Ovary (tissue), 7 donors: ENCODE measurements at regions not wholly inside any gene's neighbourhood (a gene's known extent, or its start where the extent isn't known, plus 50 kb on each side); places are given as distances from the start of the nearest gene placed in this dataset.

Experiments
- DNase-seq, 5 donors: peaks; one replicate each; pipeline ENCODE4 v3.0.0-alpha.2; 2019 to 2020
- H3K27ac ChIP-seq, 2 donors: fragments of 200-600 bp; one replicate each; pipeline versions ENCODE4 v1.5.1 to v1.8.0; 2019 to 2022
- H3K27me3 ChIP-seq: fragments of 200-600 bp; one replicate; pipeline ENCODE4 v1.8.0; 2022
- H3K36me3 ChIP-seq: fragments of 200-600 bp; sonication (generic); one replicate; pipeline ENCODE4 v1.5.1; 2019
- H3K4me1 ChIP-seq: one replicate; pipeline ENCODE4 v1.8.1; 2013; ENCODE audit warnings: mild to moderate bottlenecking, moderate library complexity; ENCODE audit not compliant: insufficient read depth
- H3K4me3 ChIP-seq: fragments of 200-600 bp; sonication (generic); one replicate; pipeline ENCODE4 v1.5.1; 2017
- H3K9me3 ChIP-seq, 2 donors: fragments of 200-600 bp in 1 of 2; sonication (generic) in 1 of 2; one replicate each; pipeline versions ENCODE4 v1.5.1 to v1.8.1; 2013 to 2019; ENCODE audit warnings: mild to moderate bottlenecking in 1 of 2, moderate library complexity in 1 of 2
- EP300 ChIP-seq: sonication (generic); formaldehyde crosslinking; IDR thresholded peaks from one replicate; pipeline ENCODE4 v1.6.1; 2017; ENCODE audit warnings: antibody characterized with exemption
- POLR2A ChIP-seq: fragments of 450-650 bp; IDR thresholded peaks from one replicate; pipeline ENCODE4 v1.6.1; 2017; ENCODE audit warnings: antibody characterized with exemption, mild to moderate bottlenecking, moderate library complexity
- WGBS, 3 donors: extraction: QIAGEN DNeasy Blood & Tissue Kit in 1 of 3; methylation state at CpG; one replicate each; pipeline versions ENCODE4 v1.1.5 to v1.1.7; 2013 to 2017; 5-methylcytosine and 5-hydroxymethylcytosine counted together
- intact Hi-C, 4 donors: fragments of 100-400 bp; cut with DNase I; formaldehyde crosslinking; loops; one replicate each; pipeline versions ENCODE4 v1.11.0 to v1.15.1; 2022 to 2023
- TF ChIP-seq, protein P1 (sequence below), 3 donors: fragments of 450-650 bp in 2 of 3; fragments of 200-600 bp in 1 of 3; IDR thresholded peaks; one replicate each; pipeline versions ENCODE4 v1.5.1 to v1.8.0; 2016 to 2022; ENCODE audit warnings: antibody characterized with exemption in 3 of 3, mild to moderate bottlenecking in 1 of 3
- donor health status: DM: no; HTN: no; CAD: no; lungs with moderate emphysema.
- donor health status: DM: no; HTN: no; CAD: no.
- donor health status: Bipolar disorder and iron deficiency.
- donor health status: DM: no; HTN: no; CAD: no.
- donor health status: DM: yes; HTN: yes; CAD: no.

GRCh38 chr9:71357346-71357745 is 235.9 kb upstream of the TRPM3 start:
- WGBS, 3 donors: 8 to 17% (median 9%) methylated on average over 4 of the region's 4 CpGs
- intact Hi-C loops: no loop called here
- Histone ChIP-seq H3K4me3 (no peak overlapping the region), H3K27ac (no peak overlapping the region), H3K9me3 (no peaks in the 10 kb centered on the region), H3K4me1 (no peaks in the 10 kb centered on the region), H3K27me3 (no peaks in the 10 kb centered on the region), H3K36me3 (no peaks in the 10 kb centered on the region)
- TF ChIP-seq POLR2A: no peak
- TF ChIP-seq, protein P1, sequence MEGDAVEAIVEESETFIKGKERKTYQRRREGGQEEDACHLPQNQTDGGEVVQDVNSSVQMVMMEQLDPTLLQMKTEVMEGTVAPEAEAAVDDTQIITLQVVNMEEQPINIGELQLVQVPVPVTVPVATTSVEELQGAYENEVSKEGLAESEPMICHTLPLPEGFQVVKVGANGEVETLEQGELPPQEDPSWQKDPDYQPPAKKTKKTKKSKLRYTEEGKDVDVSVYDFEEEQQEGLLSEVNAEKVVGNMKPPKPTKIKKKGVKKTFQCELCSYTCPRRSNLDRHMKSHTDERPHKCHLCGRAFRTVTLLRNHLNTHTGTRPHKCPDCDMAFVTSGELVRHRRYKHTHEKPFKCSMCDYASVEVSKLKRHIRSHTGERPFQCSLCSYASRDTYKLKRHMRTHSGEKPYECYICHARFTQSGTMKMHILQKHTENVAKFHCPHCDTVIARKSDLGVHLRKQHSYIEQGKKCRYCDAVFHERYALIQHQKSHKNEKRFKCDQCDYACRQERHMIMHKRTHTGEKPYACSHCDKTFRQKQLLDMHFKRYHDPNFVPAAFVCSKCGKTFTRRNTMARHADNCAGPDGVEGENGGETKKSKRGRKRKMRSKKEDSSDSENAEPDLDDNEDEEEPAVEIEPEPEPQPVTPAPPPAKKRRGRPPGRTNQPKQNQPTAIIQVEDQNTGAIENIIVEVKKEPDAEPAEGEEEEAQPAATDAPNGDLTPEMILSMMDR (IDR thresholded peaks at IDR 0.05): no peak
- no peak for TF ChIP-seq EP300
- DNase-seq: no peak

- Histone ChIP-seq H3K27me3 (no peaks in the 10 kb centered on the region), H3K27ac (no peak overlapping the region), H3K36me3 (no peaks in the 10 kb centered on the region), H3K4me1 (no peaks in the 10 kb centered on the region), H3K9me3 (no peaks in the 10 kb centered on the region), H3K4me3 (no peak overlapping the region)
- TF ChIP-seq EP300 (no peak), POLR2A (no peak)
- TF ChIP-seq, protein P1 (IDR thresholded peaks at IDR 0.05): no peak
- no peak for DNase-seq
- WGBS, 3 donors: 77 to 88% (median 77%) methylated on average over 4 of the region's 4 CpGs
- intact Hi-C loops: no loop called here
These were observed 234.5 kb upstream of the TRPM3 start for GRCh38 chr9:71355884-71356283.

- 44 to 66% (median 47%) methylated on average over 2 of the region's 2 CpGs for WGBS, 3 donors
- DNase-seq: no peak
- Histone ChIP-seq H3K27ac (no peak overlapping the region), H3K4me1 (no peaks in the 10 kb centered on the region), H3K36me3 (no peaks in the 10 kb centered on the region), H3K9me3 (no peaks in the 10 kb centered on the region), H3K27me3 (no peaks in the 10 kb centered on the region), H3K4me3 (no peak overlapping the region)
- TF ChIP-seq EP300: no peak
- TF ChIP-seq, protein P1 (IDR thresholded peaks at IDR 0.05): no peak
- TF ChIP-seq POLR2A: no peak
- intact Hi-C loops: no loop called here
These were observed 232.3 kb upstream of the TRPM3 start for GRCh38 chr9:71353720-71354119.

DNA sequence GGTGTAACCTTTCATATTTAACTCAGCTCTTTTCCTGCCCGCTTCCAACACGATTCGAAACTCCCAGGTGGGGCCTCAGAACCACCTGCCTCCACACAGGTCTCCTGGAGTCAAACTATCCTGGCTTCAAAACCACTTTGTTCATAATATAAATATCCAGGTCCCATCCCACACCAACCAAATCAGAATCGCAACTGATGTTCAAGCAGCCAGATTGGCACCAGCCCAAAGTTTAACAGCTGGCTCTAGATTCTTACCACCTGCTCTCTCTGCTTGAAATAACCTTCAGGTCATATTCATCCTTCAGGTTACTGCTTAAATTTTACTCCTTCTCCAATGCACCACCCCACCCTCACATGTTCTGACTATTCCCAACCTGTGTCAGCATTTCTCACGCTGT is 231.4 kb upstream of the TRPM3 start:
- WGBS, 3 donors: 23 to 50% (median 31%) methylated on average over 5 of the region's 5 CpGs
- H3K4me1 ChIP-seq: no peaks in the 10 kb centered on the region
- intact Hi-C loops: no loop called here
- no peak overlapping the region for H3K27ac ChIP-seq
- no peak for TF ChIP-seq POLR2A
- TF ChIP-seq, protein P1 (IDR thresholded peaks at IDR 0.05): no peak
- no peak for TF ChIP-seq EP300
- no peaks in the 10 kb centered on the region for H3K9me3 ChIP-seq
- H3K36me3 ChIP-seq: no peaks in the 10 kb centered on the region
- H3K4me3 ChIP-seq: no peak overlapping the region
- H3K27me3 ChIP-seq: no peaks in the 10 kb centered on the region
- no peak for DNase-seq

DNA sequence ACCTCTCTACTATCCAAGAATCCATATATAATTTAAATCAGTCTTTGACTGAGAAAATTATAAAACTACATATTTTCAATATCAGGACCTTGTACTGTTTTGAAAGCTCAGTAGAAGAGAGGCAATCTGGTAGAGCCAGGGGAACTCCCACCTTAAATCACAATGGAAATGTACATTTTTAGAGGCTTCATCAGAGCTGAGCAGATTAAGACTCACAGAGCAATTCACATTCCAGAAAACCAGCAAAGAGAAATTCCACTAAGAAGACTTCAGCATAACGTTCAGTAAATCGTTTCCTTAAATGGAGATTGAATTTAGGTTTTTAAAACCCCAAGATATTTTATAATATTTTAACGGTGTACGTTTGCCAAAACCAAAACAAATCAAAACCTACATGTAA is 227.8 kb upstream of the TRPM3 start:
- no peaks in the 10 kb centered on the region for H3K9me3 ChIP-seq
- H3K4me1 ChIP-seq: no peaks in the 10 kb centered on the region
- TF ChIP-seq, protein P1 (IDR thresholded peaks at IDR 0.05): no peak
- no peak for TF ChIP-seq EP300
- TF ChIP-seq POLR2A: no peak
- intact Hi-C loops: no loop called here
- 12 to 14% (median 13%) methylated on average over 4 of the region's 4 CpGs for WGBS, 3 donors
- no peaks in the 10 kb centered on the region for H3K27me3 ChIP-seq
- H3K36me3 ChIP-seq: no peaks in the 10 kb centered on the region
- no peak overlapping the region for H3K4me3 ChIP-seq
- DNase-seq: no peak
- no peak overlapping the region for H3K27ac ChIP-seq
